ENCODE measurements at regions not wholly inside any gene's neighbourhood (a gene's known extent, or its start where the extent isn't known, plus 50 kb on each side); places are given as distances from the start of the nearest gene placed in this dataset.

DNA sequence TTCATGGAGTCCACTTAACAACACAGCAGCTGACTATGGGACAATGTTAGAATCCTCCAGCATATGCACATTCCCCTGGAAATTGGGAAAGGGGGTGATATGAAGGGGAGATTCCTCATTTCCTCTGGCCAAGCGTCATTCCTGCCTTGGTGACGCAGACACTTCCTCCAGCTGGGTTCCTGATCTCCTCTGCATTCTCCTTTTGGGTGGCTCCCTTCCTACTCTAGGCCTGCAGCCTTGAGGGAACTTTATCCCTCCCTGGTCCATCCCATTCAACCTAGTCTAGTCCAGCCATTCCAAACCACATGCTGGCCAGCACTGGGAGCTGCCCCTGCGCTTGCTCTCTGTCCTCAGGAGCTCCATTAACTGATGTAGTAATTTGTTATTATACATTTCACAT is 216.8 kb downstream of the VAPA start:
- no peaks in the 10 kb centered on the region for H3K4me1 ChIP-seq (ENCODE audit: control insufficient read depth, low read length)
- H3K27me3 ChIP-seq (ENCODE audit: control insufficient read depth, low read length) = no peaks in the 10 kb centered on the region
- no peak overlapping the region for H3K27ac ChIP-seq (ENCODE audit: low read depth, low read length)
- no peaks in the 10 kb centered on the region for H3F3A ChIP-seq (ENCODE audit: control insufficient read depth, insufficient read depth)
- no peaks in the 10 kb centered on the region for H3K79me2 ChIP-seq (ENCODE audit: control insufficient read depth, low read length)
- H3K9me2 ChIP-seq (replicated peaks; ENCODE audit: control insufficient read depth, low read length) = no peaks in the 10 kb centered on the region
- no peak for TF ChIP-seq EZH2phosphoT487 (IDR thresholded peaks at IDR 0.05; ENCODE audit: borderline replicate concordance, low read length)
- TF ChIP-seq, protein P1, sequence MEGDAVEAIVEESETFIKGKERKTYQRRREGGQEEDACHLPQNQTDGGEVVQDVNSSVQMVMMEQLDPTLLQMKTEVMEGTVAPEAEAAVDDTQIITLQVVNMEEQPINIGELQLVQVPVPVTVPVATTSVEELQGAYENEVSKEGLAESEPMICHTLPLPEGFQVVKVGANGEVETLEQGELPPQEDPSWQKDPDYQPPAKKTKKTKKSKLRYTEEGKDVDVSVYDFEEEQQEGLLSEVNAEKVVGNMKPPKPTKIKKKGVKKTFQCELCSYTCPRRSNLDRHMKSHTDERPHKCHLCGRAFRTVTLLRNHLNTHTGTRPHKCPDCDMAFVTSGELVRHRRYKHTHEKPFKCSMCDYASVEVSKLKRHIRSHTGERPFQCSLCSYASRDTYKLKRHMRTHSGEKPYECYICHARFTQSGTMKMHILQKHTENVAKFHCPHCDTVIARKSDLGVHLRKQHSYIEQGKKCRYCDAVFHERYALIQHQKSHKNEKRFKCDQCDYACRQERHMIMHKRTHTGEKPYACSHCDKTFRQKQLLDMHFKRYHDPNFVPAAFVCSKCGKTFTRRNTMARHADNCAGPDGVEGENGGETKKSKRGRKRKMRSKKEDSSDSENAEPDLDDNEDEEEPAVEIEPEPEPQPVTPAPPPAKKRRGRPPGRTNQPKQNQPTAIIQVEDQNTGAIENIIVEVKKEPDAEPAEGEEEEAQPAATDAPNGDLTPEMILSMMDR (IDR thresholded peaks at IDR 0.05; ENCODE audit: low read depth, low read length, poor library complexity, severe bottlenecking) = no peak
- H3K36me3 ChIP-seq (ENCODE audit: control insufficient read depth, low read length) = no peaks in the 10 kb centered on the region
- H3K4me3 ChIP-seq (ENCODE audit: low read length) = no peak overlapping the region
- H3K4me2 ChIP-seq (ENCODE audit: low read length) = no peak overlapping the region
- H4K20me1 ChIP-seq (ENCODE audit: control insufficient read depth, insufficient read depth, low read depth, low read length) = no peaks in the 10 kb centered on the region
- no peaks in the 10 kb centered on the region for H3K9me3 ChIP-seq (ENCODE audit: control insufficient read depth, insufficient read depth, low read length)

DNA sequence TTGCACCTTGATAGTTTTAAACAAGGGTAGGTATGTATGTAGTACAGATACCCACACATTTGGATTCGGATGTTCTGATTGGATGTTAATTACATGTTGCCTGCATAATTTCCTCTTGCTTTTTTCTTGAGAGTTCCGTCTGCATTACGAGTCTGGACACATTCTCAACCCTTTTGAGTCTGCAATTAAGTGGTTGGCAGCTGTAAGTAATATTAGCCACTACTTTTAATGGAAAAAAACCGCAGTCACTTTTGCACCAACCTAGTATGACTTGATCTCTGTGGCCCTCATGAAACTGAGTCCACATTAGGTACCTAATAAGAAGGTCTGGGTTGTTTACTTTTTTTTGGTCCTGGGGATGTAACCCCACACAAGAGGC is 217.3 kb downstream of the VAPA start:
- no peaks in the 10 kb centered on the region for H4K20me1 ChIP-seq (ENCODE audit: control insufficient read depth, insufficient read depth, low read depth, low read length)
- no peaks in the 10 kb centered on the region for H3K4me1 ChIP-seq (ENCODE audit: control insufficient read depth, low read length)
- no peak overlapping the region for H3K4me2 ChIP-seq (ENCODE audit: low read length)
- no peaks in the 10 kb centered on the region for H3K79me2 ChIP-seq (ENCODE audit: control insufficient read depth, low read length)
- no peaks in the 10 kb centered on the region for H3K9me2 ChIP-seq (replicated peaks; ENCODE audit: control insufficient read depth, low read length)
- no peaks in the 10 kb centered on the region for H3K9me3 ChIP-seq (ENCODE audit: control insufficient read depth, insufficient read depth, low read length)
- no peak for TF ChIP-seq EZH2phosphoT487 (IDR thresholded peaks at IDR 0.05; ENCODE audit: borderline replicate concordance, low read length)
- TF ChIP-seq, protein P1 (IDR thresholded peaks at IDR 0.05; ENCODE audit: low read depth, low read length, poor library complexity, severe bottlenecking) = no peak
- H3K4me3 ChIP-seq (ENCODE audit: low read length) = no peak overlapping the region
- no peaks in the 10 kb centered on the region for H3K27me3 ChIP-seq (ENCODE audit: control insufficient read depth, low read length)
- H3F3A ChIP-seq (ENCODE audit: control insufficient read depth, insufficient read depth) = no peaks in the 10 kb centered on the region
- no peak overlapping the region for H3K27ac ChIP-seq (ENCODE audit: low read depth, low read length)
- no peaks in the 10 kb centered on the region for H3K36me3 ChIP-seq (ENCODE audit: control insufficient read depth, low read length)

DNA sequence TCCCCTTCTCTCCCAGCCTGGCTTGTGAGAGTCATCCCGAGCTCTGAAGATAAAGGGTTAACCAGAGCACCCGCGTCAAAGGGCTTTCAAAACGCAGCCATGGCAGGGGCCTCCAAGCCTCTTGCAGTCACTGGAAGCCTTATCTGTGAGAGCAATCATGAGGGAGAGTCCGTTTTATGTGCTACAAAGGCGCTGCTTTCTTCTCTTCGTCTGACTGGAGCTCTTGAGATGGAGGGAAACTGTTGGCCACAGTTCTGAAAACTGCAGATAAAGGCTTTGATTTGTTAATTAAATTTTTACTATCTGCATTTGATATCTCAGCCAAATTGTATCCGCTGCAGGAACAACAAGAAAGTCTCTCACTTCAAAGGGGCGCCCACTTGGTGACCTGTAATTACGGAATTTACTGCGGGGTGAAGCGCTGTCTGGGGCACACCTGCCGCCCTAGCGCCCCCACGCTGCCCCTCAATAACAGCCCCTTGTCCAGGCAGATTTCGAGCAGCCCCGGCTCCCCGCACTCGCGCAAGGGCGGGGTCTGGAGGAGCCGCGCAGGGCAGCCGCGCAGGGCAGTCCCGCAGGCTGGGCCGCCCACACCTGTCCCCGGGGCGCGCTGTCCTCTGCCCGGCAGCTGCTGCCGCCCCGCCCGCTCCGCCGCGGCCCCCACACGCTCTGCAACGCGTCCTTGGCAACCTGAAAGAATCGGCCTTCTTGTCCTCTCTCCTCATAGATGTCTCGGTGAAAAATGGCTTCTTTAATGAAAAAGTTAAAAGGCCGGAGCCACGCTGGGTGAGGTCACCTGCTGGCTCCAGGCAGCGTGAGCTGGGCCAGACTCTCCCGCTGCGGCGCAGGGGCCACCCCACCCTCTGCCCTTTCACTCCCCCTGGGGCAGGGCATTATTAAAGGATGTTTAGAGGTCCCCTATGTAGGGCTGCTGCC is 217.9 kb downstream of the VAPA start:
- H3K4me3 ChIP-seq (ENCODE audit: low read length) = no peak overlapping the region
- H3K9me2 ChIP-seq (replicated peaks; ENCODE audit: control insufficient read depth, low read length) = no peaks in the 10 kb centered on the region
- H3K4me2 ChIP-seq (ENCODE audit: low read length) = no peak overlapping the region
- no peaks in the 10 kb centered on the region for H3K79me2 ChIP-seq (ENCODE audit: control insufficient read depth, low read length)
- no peaks in the 10 kb centered on the region for H3K36me3 ChIP-seq (ENCODE audit: control insufficient read depth, low read length)
- TF ChIP-seq EZH2phosphoT487 (IDR thresholded peaks at IDR 0.05; ENCODE audit: borderline replicate concordance, low read length) = no peak
- TF ChIP-seq, protein P1 (IDR thresholded peaks at IDR 0.05; ENCODE audit: low read depth, low read length, poor library complexity, severe bottlenecking) = no peak
- no peaks in the 10 kb centered on the region for H3K27me3 ChIP-seq (ENCODE audit: control insufficient read depth, low read length)
- H3F3A ChIP-seq (ENCODE audit: control insufficient read depth, insufficient read depth) = no peaks in the 10 kb centered on the region
- no peaks in the 10 kb centered on the region for H3K9me3 ChIP-seq (ENCODE audit: control insufficient read depth, insufficient read depth, low read length)
- H4K20me1 ChIP-seq (ENCODE audit: control insufficient read depth, insufficient read depth, low read depth, low read length) = no peaks in the 10 kb centered on the region
- H3K27ac ChIP-seq (ENCODE audit: low read depth, low read length) = no peak overlapping the region
- no peaks in the 10 kb centered on the region for H3K4me1 ChIP-seq (ENCODE audit: control insufficient read depth, low read length)
